GM23338 (cell line): ENCODE measurements at regions not wholly inside any gene's neighbourhood (a gene's known extent, or its start where the extent isn't known, plus 50 kb on each side); places are given as distances from the start of the nearest gene placed in this dataset.

Experiments used
- ATAC-seq: fragments of 200-7000 bp; cut with Tn5 transposase; 3 replicates; pipeline ENCODE4 v1.9.1; 2020
- DNase-seq: peaks from one replicate; pipeline ENCODE4 v3.0.0-alpha.2; 2015; ENCODE audit warnings: low spot score
- H2AFZ ChIP-seq: fragments of 200-600 bp; sonication (generic); 2 replicates; pipeline ENCODE4 v1.8.0; 2016; ENCODE audit warnings: antibody characterized with exemption, mild to moderate bottlenecking, moderate library complexity
- H3F3A ChIP-seq: fragments of 200-600 bp; sonication (generic); replicated peaks from 2 replicates; pipeline ENCODE4 v1.8.0; 2017; ENCODE audit warnings: antibody characterized with exemption, mixed run types, low read depth
- H3K27ac ChIP-seq: fragments of 200-600 bp; sonication (generic); 2 replicates; pipeline ENCODE4 v1.6.1; 2016; ENCODE audit warnings: low read depth
- H3K27me3 ChIP-seq: fragments of 200-600 bp; sonication (generic); 2 replicates; pipeline ENCODE4 v1.8.0; 2016; ENCODE audit warnings: mild to moderate bottlenecking, mixed run types, moderate library complexity; ENCODE audit not compliant: insufficient read depth
- H3K36me3 ChIP-seq: fragments of 200-600 bp; sonication (generic); 2 replicates; pipeline ENCODE4 v1.8.0; 2016; ENCODE audit warnings: mild to moderate bottlenecking; ENCODE audit not compliant: insufficient read depth
- H3K4me1 ChIP-seq: fragments of 200-600 bp; sonication (generic); 2 replicates; pipeline ENCODE4 v1.8.0; 2016; ENCODE audit warnings: mild to moderate bottlenecking, moderate library complexity; ENCODE audit not compliant: insufficient read depth
- H3K4me2 ChIP-seq: fragments of 200-600 bp; sonication (generic); 2 replicates; pipeline ENCODE4 v1.7.1; 2017; ENCODE audit warnings: mixed run types
- H3K4me3 ChIP-seq: fragments of 200-600 bp; sonication (generic); 2 replicates; pipeline ENCODE4 v1.6.1; 2016; ENCODE audit warnings: mixed run types
- H3K79me2 ChIP-seq: fragments of 200-600 bp; sonication (generic); replicated peaks from 2 replicates; pipeline ENCODE4 v1.8.0; 2017; ENCODE audit warnings: mild to moderate bottlenecking; ENCODE audit not compliant: insufficient read depth
- H3K9me2 ChIP-seq: fragments of 200-600 bp; sonication (generic); 2 replicates; pipeline ENCODE4 v1.8.0; 2017; ENCODE audit not compliant: insufficient read depth
- H4K20me1 ChIP-seq: fragments of 200-600 bp; sonication (generic); replicated peaks from 2 replicates; pipeline ENCODE4 v1.8.0; 2017; ENCODE audit warnings: mild to moderate bottlenecking; ENCODE audit not compliant: insufficient read depth
- H3K27ac Mint-ChIP-seq: 2 replicates; pipeline ENCODE4 v1.8.0; 2020; ENCODE audit warnings: inconsistent platforms, mild to moderate bottlenecking, moderate library complexity, mixed read lengths
- H3K27me3 Mint-ChIP-seq: 3 replicates; pipeline ENCODE4 v1.8.0; 2022; ENCODE audit warnings: low read depth, mild to moderate bottlenecking, moderate library complexity, mixed read lengths, inconsistent platforms; ENCODE audit not compliant: insufficient read depth, poor library complexity
- H3K36me3 Mint-ChIP-seq: 3 replicates; pipeline ENCODE4 v1.8.0; 2021; ENCODE audit warnings: low read depth, mild to moderate bottlenecking, inconsistent platforms, moderate library complexity, mixed read lengths
- H3K4me1 Mint-ChIP-seq: 3 replicates; pipeline ENCODE4 v1.8.0; 2020; ENCODE audit warnings: mild to moderate bottlenecking, inconsistent platforms, mixed read lengths
- H3K4me3 Mint-ChIP-seq: 3 replicates; pipeline ENCODE4 v1.8.0; 2021; ENCODE audit warnings: moderate library complexity, mild to moderate bottlenecking, inconsistent platforms, mixed read lengths
- H3K9me3 Mint-ChIP-seq: 3 replicates; pipeline ENCODE4 v1.8.0; 2020; ENCODE audit warnings: moderate library complexity, mild to moderate bottlenecking, inconsistent platforms, mixed read lengths
- CREB1 ChIP-seq: fragments of 250-450 bp; sonication (Bioruptor Pico); IDR thresholded peaks from 2 replicates; pipeline ENCODE4 v1.5.0; 2020; ENCODE audit warnings: low read depth, mild to moderate bottlenecking, moderate library complexity
- CTCF ChIP-seq, 2 experiments: fragments of 200-600 bp in 1 of 2; sonication (generic) in 1 of 2; conservative IDR thresholded peaks; 2 replicates each; pipeline versions ENCODE4 v1.5.1 to v1.6.1; 2016 to 2017; ENCODE audit warnings: antibody characterized with exemption in 2 of 2, low read depth in 2 of 2, mild to moderate bottlenecking in 2 of 2, moderate library complexity in 1 of 2
- ETS1 ChIP-seq: IDR thresholded peaks from 2 replicates; pipeline ENCODE4 v1.6.1; 2016; ENCODE audit warnings: antibody characterized with exemption
- EZH2 ChIP-seq: fragments of 200-600 bp; sonication (generic); IDR thresholded peaks from one replicate; pipeline ENCODE4 v1.8.0; 2017; ENCODE audit warnings: antibody characterized with exemption, mild to moderate bottlenecking, low read depth; ENCODE audit not compliant: unreplicated experiment
- EZH2phosphoT487 ChIP-seq: fragments of 200-600 bp; sonication (generic); IDR thresholded peaks from one replicate; pipeline ENCODE4 v1.8.1; 2018; ENCODE audit warnings: antibody characterized with exemption; ENCODE audit not compliant: unreplicated experiment
- JUNB ChIP-seq: IDR thresholded peaks from one replicate; pipeline ENCODE4 v1.6.1; 2016; ENCODE audit warnings: antibody characterized with exemption; ENCODE audit not compliant: unreplicated experiment
- NANOG ChIP-seq: IDR thresholded peaks from 2 replicates; pipeline ENCODE4 v1.6.1; 2016; ENCODE audit warnings: antibody characterized with exemption, borderline replicate concordance
- POLR2AphosphoS5 ChIP-seq: IDR thresholded peaks from 2 replicates; pipeline ENCODE4 v1.6.1; 2016; ENCODE audit warnings: antibody characterized with exemption, low read depth
- REST ChIP-seq: IDR thresholded peaks from one replicate; pipeline ENCODE4 v1.6.1; 2018; ENCODE audit warnings: antibody characterized with exemption; ENCODE audit not compliant: unreplicated experiment
- STAT1 ChIP-seq: IDR thresholded peaks from one replicate; pipeline ENCODE4 v1.6.1; 2016; ENCODE audit warnings: antibody characterized with exemption; ENCODE audit not compliant: unreplicated experiment
- ZNF114 ChIP-seq: fragments of 250-450 bp; sonication (Bioruptor Pico); IDR thresholded peaks from 2 replicates; pipeline ENCODE4 v1.5.0; 2020; ENCODE audit warnings: mild to moderate bottlenecking, moderate library complexity
- ZNF331 ChIP-seq: fragments of 250-450 bp; sonication (Bioruptor Pico); IDR thresholded peaks from 2 replicates; pipeline ENCODE4 v1.5.0; 2020; ENCODE audit warnings: low read depth, mild to moderate bottlenecking, moderate library complexity
- ZNF462 ChIP-seq: fragments of 250-450 bp; sonication (Bioruptor Pico); IDR thresholded peaks from 2 replicates; pipeline ENCODE4 v1.5.0; 2020; ENCODE audit warnings: mild to moderate bottlenecking, moderate library complexity

GRCh38 chr3:178386880-178387279, 149.4 kb upstream of the KCNMB2 start:
- Histone ChIP-seq H3K4me3 (no peak overlapping the region), H4K20me1 (no peaks in the 10 kb centered on the region), H3K4me1 (peaks cover 10% of the 10 kb centered on the region; the same call in 1 of the 2 replicates), H3K27me3 (no peaks in the 10 kb centered on the region), H3K79me2 (no peaks in the 10 kb centered on the region), H3K9me2 (no peaks in the 10 kb centered on the region), H3F3A (no peaks in the 10 kb centered on the region), H3K27ac (no peak overlapping the region), H2AFZ (no peak overlapping the region), H3K36me3 (no peaks in the 10 kb centered on the region), H3K4me2 (no peak overlapping the region)
- H3K27me3 Mint-ChIP-seq, result no peaks in the 10 kb centered on the region
- H3K9me3 Mint-ChIP-seq, result no peaks in the 10 kb centered on the region
- DNase-seq, result no peak
- ATAC-seq, result no peak
- peaks cover 19% of the 10 kb centered on the region; the same call in 2 of the 3 replicates for H3K4me1 Mint-ChIP-seq
- no peak overlapping the region for H3K27ac Mint-ChIP-seq
- H3K4me3 Mint-ChIP-seq, result no peak overlapping the region
- H3K36me3 Mint-ChIP-seq, result no peaks in the 10 kb centered on the region
- TF ChIP-seq JUNB (no peak), ZNF114 (CRISPR knock-in tag) (no peak), ETS1 (no peak), STAT1 (no peak), POLR2AphosphoS5 (no peak), CREB1 (CRISPR knock-in tag) (no peak), ZNF331 (CRISPR knock-in tag) (no peak), EZH2 (no peak), REST (no peak), ZNF462 (no peak), EZH2phosphoT487 (no peak), NANOG (no peak), CTCF (conservative IDR thresholded peaks at IDR 0.05; ENCODE audit: low read depth in 2 of 2) (no peak)
